ENCODE measurements at regions not wholly inside any gene's neighbourhood (a gene's known extent, or its start where the extent isn't known, plus 50 kb on each side); places are given as distances from the start of the nearest gene placed in this dataset.

GRCh38 chr17:79434215-79434614 lies 176.6 kb downstream of the RBFOX3 start:
- no peak for ATAC-seq
- intact Hi-C loops (cut with micrococcal nuclease; ENCODE audit: unreplicated experiment) (loop anchor here (10.0 kb wide), 1 partner anchor 171 kb away; no protein-coding TSS in a partner anchor), in situ Hi-C loops (cut with HindIII; ENCODE audit: low pct_unique_long_range_greater_than_20kb, low sequenced_read_pairs) (loop anchor here (25.0 kb wide), 1 partner anchor 228 kb away; no protein-coding TSS in a partner anchor)
- Histone ChIP-seq H3K27ac (ENCODE audit: low read length) (no peak overlapping the region), H3K27me3 (ENCODE audit: control insufficient read depth, insufficient read depth, low read length) (peaks cover 10% of the 10 kb centered on the region; the same call in 1 of the 2 replicates), H3K4me3 (ENCODE audit: low read depth in 2 of 2, low read length in 2 of 2) (no peak overlapping the region), H3K9me3 (ENCODE audit: control insufficient read depth, insufficient read depth, low read depth, low read length) (no peaks in the 10 kb centered on the region), H3K36me3 (ENCODE audit: control insufficient read depth, insufficient read depth, low read length) (no peaks in the 10 kb centered on the region), H3K4me1 (ENCODE audit: control insufficient read depth, insufficient read depth, low read length) (no peaks in the 10 kb centered on the region)
- no peak for TF ChIP-seq POLR2AphosphoS5 (IDR thresholded peaks at IDR 0.05; ENCODE audit: low read depth, low read length)
- TF ChIP-seq TCF7L2 (IDR thresholded peaks at IDR 0.05; ENCODE audit: low read depth, low read length) = no peak
- TF ChIP-seq CTCF (IDR thresholded peaks at IDR 0.05) = no peak
- TF ChIP-seq SIN3A (IDR thresholded peaks at IDR 0.05; ENCODE audit: borderline replicate concordance, insufficient read depth, low read depth, low read length) = no peak
- TF ChIP-seq REST (IDR thresholded peaks at IDR 0.05; ENCODE audit: insufficient read depth in 1 of 2, low read depth in 2 of 2, low read length in 1 of 2) = no peak
- POLR2A ChIA-PET = no interaction called here
- DNase-seq (ENCODE audit: low read depth, low spot score) = no peak
- CTCF ChIA-PET = no interaction called here
- BruUV-seq (replicated peaks) = no TSS peak

GRCh38 chr17:79433379-79433778 lies 177.5 kb downstream of the RBFOX3 start:
- TF ChIP-seq POLR2AphosphoS5 (IDR thresholded peaks at IDR 0.05; ENCODE audit: low read depth, low read length) (no peak), REST (IDR thresholded peaks at IDR 0.05; ENCODE audit: insufficient read depth in 1 of 2, low read depth in 2 of 2, low read length in 1 of 2) (no peak), CTCF (IDR thresholded peaks at IDR 0.05) (no peak), TCF7L2 (IDR thresholded peaks at IDR 0.05; ENCODE audit: low read depth, low read length) (no peak), SIN3A (IDR thresholded peaks at IDR 0.05; ENCODE audit: borderline replicate concordance, insufficient read depth, low read depth, low read length) (no peak)
- Histone ChIP-seq H3K27me3 (ENCODE audit: control insufficient read depth, insufficient read depth, low read length) (peaks cover 10% of the 10 kb centered on the region; the same call in 1 of the 2 replicates), H3K27ac (ENCODE audit: low read length) (no peak overlapping the region), H3K4me1 (ENCODE audit: control insufficient read depth, insufficient read depth, low read length) (no peaks in the 10 kb centered on the region), H3K4me3 (ENCODE audit: low read depth in 2 of 2, low read length in 2 of 2) (no peak overlapping the region), H3K9me3 (ENCODE audit: control insufficient read depth, insufficient read depth, low read depth, low read length) (no peaks in the 10 kb centered on the region), H3K36me3 (ENCODE audit: control insufficient read depth, insufficient read depth, low read length) (no peaks in the 10 kb centered on the region)
- no TSS peak for BruUV-seq (replicated peaks)
- in situ Hi-C loops (cut with HindIII; ENCODE audit: low pct_unique_long_range_greater_than_20kb, low sequenced_read_pairs) = loop anchor here (25.0 kb wide), 1 partner anchor 229 kb away; no protein-coding TSS in a partner anchor
- ChIA-PET CTCF (no interaction called here), POLR2A (no interaction called here)
- ATAC-seq (no peak), DNase-seq (ENCODE audit: low read depth, low spot score) (no peak)
- intact Hi-C loops (cut with micrococcal nuclease; ENCODE audit: unreplicated experiment) = loop anchor here (10.0 kb wide), 1 partner anchor 171 kb away; no protein-coding TSS in a partner anchor
